ENCODE measurements at regions not wholly inside any gene's neighbourhood (a gene's known extent, or its start where the extent isn't known, plus 50 kb on each side); places are given as distances from the start of the nearest gene placed in this dataset.
"Not testable (repeated sequence)": the region's sequence is repeated elsewhere in the genome, so short reads cannot be mapped to it uniquely, and the experiment has no call there.

GRCh38 chrX:25442499-25442898 is 426.7 kb upstream of the ARX start:
- no peak for DNase-seq

- DNase-seq = no peak
Observed at GRCh38 chrX:25433307-25433706, 417.5 kb upstream of the ARX start.

- no peak for DNase-seq
Observed at GRCh38 chrX:25432396-25432795, 416.6 kb upstream of the ARX start.

- no peak for DNase-seq
Observed at GRCh38 chrX:25427873-25428555, 412.2 kb upstream of the ARX start.

GRCh38 chrX:25404163-25404562 is 388.4 kb upstream of the ARX start:
- DNase-seq = not testable (repeated sequence)

GRCh38 chrX:25389266-25389665 is 373.5 kb upstream of the ARX start:
- no peak for DNase-seq

GRCh38 chrX:25383196-25383595 is 367.4 kb upstream of the ARX start:
- DNase-seq = no peak

- no peak for DNase-seq
Observed at GRCh38 chrX:25356456-25356855, 340.7 kb upstream of the ARX start.

- no peak for DNase-seq
Observed at GRCh38 chrX:25344161-25344936, 328.6 kb upstream of the ARX start.

- DNase-seq = no peak
Observed at GRCh38 chrX:25343060-25343459, 327.3 kb upstream of the ARX start.

GRCh38 chrX:25337841-25338240 is 322.1 kb upstream of the ARX start:
- DNase-seq = no peak

GRCh38 chrX:25300994-25301393 is 285.2 kb upstream of the ARX start:
- no peak for DNase-seq

- DNase-seq = no peak
Observed at GRCh38 chrX:25296850-25297249, 281.1 kb upstream of the ARX start.

- DNase-seq = no peak
Observed at GRCh38 chrX:25295466-25295865, 279.7 kb upstream of the ARX start.

GRCh38 chrX:25290132-25290531 is 274.4 kb upstream of the ARX start:
- DNase-seq = no peak

GRCh38 chrX:25288676-25289075 is 272.9 kb upstream of the ARX start:
- no peak for DNase-seq

GRCh38 chrX:25287521-25287920 is 271.8 kb upstream of the ARX start:
- no peak for DNase-seq

GRCh38 chrX:25285598-25285997 is 269.8 kb upstream of the ARX start:
- DNase-seq = no peak

GRCh38 chrX:25279510-25279909 is 263.7 kb upstream of the ARX start:
- no peak for DNase-seq

- no peak for DNase-seq
Observed at GRCh38 chrX:25278341-25278740, 262.6 kb upstream of the ARX start.

GRCh38 chrX:25277574-25277973 is 261.8 kb upstream of the ARX start:
- no peak for DNase-seq

- no peak for DNase-seq
Observed at GRCh38 chrX:25275159-25275558, 259.4 kb upstream of the ARX start.

- DNase-seq = no peak
Observed at GRCh38 chrX:25241461-25241860, 225.7 kb upstream of the ARX start.

- DNase-seq = no peak
Observed at GRCh38 chrX:25226151-25226550, 210.4 kb upstream of the ARX start.

GRCh38 chrX:25219480-25219879 is 203.7 kb upstream of the ARX start:
- DNase-seq = no peak

Measured in activated CD4-positive, alpha-beta T cell treated with anti-CD3 and anti-CD28 coated beads for 1 hour (primary cell).